IPS DF 4.7 (cell line): ENCODE measurements at regions not wholly inside any gene's neighbourhood (a gene's known extent, or its start where the extent isn't known, plus 50 kb on each side); places are given as distances from the start of the nearest gene placed in this dataset.

ENCODE experiments used
- DNase-seq: peaks from one replicate; pipeline ENCODE4 v3.0.0-alpha.2; 2013; ENCODE audit warnings: low spot score; ENCODE audit errors: extremely low read depth

DNA sequence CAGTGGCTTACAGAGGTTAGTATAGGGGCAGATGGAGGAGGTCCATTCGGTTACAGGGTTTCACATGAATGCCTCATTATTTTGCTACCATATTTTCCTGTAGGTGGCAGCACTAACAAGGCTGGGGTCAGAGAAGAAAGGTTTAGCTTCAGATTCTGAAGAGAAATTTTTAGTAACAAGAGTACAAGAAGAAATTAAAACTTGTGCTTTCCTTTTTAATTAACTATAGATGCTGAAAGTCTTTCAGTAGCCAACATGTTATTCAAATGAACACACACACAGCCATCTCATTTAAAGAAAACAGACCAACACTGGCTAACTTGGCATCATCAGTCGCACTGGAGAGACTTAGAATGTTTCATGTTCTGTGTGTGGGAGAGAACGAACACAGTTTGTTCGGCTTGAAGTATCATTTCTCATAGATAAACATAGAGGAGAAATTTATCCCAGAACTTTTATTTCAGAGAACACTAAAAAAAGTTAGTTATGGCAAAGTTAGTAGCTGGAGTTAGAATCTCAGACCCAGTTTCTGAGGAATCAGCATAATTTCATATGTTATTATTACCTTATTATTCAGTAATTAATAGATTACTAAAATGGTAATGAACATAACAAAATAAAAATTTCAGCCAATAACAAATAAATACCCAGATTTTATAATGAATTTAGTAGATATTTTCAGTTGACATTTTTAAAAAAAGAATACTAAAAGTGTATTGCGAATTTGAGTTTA is 314.0 kb upstream of the RSPO3 start:
- peak; percentile 25 for DNase-seq

DNA sequence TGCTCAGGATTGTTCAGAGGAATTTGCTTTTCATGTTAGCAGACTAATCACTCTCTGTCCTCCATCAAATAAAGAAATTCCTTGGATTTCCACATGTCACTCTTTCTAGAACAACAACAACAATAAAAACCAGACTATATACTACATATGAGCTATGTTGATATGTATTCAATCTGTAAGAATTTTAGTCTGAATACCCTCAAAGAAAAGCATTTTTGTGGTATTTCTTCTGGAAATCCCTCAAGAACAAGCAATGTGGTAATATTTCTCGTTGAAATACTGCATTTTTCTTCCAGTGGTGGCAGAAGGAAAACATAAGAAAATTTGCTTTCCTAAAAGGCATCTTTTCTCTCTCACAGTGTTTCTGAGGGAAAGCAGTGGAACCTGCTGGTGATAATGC is 312.6 kb upstream of the RSPO3 start:
- DNase-seq = no peak

DNA sequence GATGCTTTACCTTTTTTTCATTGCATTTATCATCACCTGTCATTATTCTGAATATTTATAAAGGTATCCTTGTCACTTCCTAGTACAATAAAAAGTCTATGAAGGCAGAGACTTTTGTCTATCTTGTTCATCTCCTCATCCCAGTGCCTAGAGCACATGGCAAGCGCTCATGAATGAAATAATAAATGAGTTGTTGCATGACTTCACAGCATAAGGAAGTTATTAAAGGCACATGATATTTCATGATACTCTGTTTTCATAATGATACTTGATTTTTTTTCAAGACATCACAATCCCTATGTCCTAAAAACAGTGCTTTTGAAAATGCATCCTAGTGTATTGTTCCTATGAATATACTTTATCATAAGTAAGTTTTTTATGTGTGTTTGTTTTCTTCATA is 310.6 kb upstream of the RSPO3 start:
- no peak for DNase-seq

DNA sequence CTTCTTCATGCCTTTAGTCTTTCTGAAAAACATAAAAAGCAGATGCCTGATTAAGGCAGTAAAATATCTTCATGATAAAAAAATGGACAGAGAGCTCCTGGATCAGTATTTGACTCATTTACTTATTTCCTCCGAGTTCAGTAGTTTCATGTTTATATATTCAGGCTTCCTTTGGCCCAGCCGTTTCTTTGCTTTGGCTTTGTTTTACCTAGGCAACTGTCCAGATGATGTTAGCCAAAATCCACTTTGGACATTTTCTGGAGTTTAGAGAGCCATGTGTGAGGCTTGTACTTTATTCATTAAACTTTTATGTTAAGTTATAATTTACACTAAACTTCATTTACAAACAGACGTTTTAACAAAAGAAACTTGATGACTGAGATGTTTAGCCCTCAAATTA is 307.1 kb upstream of the RSPO3 start:
- no peak for DNase-seq

DNA sequence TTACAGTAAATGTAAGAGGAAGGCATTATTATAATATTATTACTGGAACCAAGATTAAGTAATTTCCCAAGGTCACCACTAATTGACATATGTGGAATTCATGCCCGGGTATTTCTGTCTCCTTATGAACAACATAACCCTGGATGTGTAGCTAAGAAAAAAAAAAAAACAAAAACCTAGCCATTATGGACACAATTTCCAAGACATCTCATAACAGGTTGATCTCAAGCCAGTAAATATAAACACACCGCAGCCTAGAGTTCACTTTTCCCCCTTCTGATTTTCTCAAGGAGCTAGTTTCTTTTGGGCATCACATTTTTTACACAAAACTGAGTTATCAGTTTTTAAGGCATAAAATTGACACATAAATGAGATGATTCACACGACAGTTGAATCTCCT is 306.5 kb upstream of the RSPO3 start:
- DNase-seq = no peak

DNA sequence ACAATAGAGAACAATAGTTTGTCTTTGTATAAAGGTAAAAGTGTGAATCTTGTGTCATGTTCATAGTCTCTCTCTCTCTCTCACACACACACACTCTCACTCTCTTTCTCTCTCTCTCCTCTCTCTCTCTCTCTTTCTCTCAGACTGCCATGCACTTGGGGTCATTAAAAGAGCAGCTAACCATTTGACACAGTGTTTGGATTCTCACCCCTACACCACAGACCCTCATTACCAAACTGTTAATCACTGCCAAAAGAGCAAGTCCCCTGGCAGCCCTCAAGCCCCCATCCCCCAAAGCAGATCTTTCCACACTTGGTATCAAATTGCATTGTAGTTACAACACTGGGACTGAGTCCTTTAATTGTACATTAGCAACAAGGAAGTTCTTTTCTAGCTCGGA is 305.8 kb upstream of the RSPO3 start:
- no peak for DNase-seq

DNA sequence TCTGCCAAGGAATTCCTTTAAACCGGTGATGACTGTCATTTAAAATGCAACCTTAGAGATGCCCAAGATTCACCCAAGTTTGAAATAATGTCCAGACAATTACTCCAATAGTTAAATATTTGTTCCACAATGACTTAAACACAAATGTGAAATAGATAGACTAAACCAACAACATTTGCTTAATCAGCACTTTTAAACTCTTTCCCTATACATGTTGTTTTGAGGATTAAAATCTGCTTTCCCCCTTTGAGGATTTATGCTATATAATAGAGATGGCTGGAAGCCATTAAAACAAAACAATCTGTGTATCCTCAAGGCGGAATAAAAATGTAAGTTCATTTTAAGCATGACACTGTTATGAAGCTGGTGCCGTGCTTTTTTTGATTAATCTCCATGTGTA is 297.8 kb upstream of the RSPO3 start:
- no peak for DNase-seq

DNA sequence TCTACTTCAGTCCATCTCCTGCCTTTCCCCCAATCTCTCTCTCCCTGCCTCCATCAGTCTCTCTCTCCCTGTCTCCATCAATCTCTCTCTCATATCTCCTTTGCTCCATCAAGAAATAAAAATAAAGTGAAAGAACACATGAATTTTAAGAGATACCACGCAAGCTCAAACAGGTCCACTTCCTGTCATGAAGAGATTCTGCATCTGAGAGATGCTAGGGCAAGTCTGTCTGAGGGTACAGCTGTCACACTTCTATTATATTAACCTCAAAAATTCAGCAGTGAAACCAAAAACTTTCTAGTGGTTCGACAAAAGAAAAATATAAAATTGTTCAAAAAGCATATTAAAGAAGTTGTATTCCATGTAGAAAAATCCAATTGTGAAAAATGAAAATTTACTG is 296.8 kb upstream of the RSPO3 start:
- no peak for DNase-seq

DNA sequence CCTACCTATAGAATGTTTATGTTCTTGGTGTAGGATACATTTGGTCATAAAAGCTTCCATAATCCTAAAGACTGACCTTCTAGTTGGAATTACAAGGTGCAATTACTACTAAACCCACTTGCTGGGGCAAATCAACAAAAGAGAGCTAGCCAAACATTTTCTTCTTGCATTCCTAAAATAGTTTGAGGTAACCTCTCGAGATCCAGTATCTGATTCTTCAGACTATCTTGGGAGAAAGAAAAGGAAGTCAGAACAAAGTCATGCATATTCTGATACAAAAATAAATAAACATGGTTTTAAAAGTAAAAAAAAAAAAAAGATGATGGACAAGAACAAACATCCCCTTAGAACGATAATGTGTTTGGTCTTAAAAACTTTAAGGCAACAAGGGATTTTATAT is 294.2 kb upstream of the RSPO3 start:
- DNase-seq = no peak

DNA sequence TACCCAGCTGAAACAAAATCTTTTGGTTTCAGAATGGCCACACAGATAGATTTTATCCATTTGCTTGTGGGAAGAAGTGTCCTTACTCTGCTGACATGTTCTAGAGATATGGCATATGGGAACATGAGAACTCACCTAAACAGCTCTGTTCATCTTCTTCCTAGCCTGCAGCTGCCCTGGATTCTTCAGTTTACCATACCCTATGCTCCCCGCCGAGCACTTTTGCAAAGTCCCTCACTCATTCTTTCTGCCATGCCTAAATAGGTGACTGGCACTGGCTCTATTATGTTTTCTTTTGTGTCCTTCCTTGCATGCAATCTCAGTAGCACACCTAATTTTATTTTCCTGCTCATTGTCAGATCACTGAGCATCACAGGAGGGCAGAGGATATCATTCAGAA is 293.7 kb upstream of the RSPO3 start:
- no peak for DNase-seq

DNA sequence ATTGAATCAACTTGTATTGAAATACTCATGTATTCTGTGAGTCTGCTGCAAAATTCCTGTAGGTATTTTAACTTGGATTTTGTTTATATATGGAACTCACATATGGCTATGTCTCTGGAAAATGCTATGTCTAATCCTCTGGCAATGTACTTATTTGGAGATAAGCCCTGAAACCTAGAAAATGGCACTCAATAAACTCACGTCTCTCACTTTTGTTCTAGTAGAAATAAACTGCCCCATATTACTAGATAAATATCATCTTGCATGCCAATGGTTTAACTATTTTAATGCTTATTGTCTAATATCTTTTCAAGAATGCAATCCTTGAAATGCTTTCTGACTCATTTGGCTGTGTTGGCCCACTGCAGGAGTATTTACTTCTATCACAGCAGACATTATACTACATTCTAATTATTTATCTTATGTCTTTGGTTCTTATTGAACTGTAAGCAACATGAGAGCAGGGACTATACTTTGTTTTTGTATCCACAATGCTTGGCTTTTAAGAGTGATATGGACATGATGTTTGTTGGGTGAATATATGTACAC is 292.2 kb upstream of the RSPO3 start:
- DNase-seq = no peak

DNA sequence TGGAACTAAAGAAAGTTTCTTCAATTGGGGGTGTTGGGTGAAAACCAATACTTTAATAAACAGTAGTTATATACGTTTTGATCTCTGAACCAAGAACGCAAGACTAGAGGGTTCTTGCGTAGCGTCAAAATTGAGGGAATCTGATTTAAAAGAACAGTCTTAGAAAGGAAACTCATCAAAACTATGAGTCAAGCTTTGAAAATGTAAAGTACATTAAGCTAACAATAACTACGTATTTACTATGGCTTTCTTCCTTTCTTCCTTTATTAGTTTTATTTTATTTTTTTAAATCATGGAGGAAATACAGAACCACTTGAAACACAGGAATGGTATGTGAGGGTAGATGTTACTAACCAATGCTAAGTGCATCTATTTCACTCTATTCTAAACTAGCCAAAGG is 287.0 kb upstream of the RSPO3 start:
- no peak for DNase-seq

DNA sequence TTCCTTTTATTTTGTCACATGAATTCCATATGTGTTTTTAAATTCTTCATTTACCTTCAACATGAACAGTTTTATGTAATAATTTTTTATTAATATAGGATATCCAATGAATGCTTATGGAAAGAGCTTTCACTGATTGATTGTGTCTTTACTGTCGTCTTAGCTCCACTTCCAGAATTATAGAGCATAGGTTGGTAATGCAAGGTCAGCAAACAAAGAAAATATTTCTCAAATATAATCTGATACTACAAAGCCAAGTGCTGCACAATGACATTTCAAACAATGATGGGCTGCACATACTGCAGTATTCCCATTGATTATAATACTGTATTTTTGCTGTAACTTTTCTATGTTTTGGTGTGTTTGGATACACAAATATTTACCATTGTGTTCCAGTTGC is 275.7 kb upstream of the RSPO3 start:
- DNase-seq = no peak

DNA sequence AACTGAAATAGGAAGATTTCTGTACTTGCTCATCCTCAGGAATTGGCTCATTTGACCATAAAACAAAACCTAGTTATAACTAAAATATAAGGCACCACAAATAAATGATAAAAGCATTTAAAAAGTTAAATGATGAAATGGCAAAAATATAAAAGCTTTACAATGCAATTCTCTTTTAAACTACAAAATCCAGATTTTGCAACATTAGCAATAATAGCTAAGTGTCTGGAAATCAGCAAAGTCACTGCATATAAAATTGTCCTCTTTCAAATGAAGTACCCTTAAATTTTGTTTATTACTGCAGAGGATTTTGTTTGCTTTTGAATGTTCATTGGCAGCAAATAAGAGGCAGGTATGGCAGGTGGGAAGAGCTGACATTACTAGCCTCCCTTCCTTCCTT is 270.4 kb upstream of the RSPO3 start:
- DNase-seq = no peak

DNA sequence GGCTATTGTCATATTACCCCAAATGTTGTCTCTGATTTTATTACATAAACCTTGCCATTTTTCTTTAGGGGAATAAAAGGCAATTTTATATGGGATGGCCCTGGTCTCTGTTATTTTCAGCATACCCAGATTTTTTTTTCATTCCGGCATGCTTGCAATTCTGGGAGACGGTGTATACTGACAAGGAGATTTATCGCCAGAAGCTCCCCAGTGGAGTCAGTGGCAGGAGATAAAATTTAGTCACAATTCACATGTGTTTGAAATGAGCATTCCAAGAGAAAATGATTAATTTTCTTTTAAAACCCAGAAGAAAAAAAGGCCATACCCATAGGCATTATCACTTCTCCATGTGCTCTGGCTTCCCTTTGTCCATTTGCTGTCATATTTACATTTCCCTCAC is 250.8 kb upstream of the RSPO3 start:
- no peak for DNase-seq

DNA sequence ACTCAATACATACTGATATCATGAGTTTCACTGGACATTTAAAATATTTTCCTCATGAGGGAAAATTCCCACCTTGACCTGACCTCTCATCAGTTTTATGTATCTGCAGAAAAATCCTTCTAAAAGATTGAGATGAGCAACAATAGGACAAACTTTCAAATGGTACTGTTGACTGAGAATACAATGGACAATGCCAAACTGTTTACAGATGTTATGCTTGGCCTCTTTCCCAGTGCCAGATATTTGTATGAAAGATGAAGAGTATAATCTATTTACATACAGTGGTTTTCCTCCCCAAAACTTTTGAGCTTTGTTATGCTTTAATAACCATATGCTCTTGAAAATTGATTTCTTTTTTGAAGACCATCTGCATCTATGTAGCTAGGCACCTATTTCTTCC is 245.1 kb upstream of the RSPO3 start:
- DNase-seq = no peak

DNA sequence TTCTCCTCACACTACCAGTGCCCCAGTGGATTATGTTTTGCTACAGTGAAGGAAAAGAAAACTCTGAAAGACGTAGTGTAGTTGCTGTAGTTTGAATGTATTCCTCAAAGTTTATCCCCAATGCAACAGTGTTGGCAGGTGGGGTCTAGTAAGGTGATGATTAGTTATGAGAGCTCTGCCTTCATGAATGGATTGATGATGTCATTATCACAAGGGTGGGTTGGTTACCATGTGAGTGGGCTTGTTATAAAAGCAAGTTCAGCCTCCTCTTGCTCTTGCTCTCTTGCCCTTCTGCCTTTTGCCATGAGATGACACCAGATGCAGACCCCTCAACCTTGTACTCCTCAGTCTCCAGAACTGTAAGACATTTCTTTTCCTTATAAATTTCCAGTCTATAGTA is 244.7 kb upstream of the RSPO3 start:
- DNase-seq = no peak

DNA sequence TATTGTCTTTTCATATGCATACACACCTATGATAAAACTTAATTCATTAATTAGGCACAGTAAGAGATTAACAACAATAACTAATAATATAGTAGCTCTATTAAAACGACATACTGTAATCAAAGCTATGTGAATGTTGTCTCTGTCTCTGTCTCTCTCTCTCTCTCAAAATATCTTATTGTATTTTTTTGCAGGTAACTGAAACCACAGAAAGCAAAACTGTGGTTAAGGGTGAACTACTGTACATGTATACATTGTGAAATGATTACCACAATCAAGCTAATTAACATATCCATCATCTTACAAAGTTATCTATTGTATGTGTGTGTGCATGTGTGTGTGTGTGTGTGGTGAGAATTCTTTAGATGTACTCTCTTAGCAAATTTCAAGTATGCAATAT is 242.0 kb upstream of the RSPO3 start:
- no peak for DNase-seq

DNA sequence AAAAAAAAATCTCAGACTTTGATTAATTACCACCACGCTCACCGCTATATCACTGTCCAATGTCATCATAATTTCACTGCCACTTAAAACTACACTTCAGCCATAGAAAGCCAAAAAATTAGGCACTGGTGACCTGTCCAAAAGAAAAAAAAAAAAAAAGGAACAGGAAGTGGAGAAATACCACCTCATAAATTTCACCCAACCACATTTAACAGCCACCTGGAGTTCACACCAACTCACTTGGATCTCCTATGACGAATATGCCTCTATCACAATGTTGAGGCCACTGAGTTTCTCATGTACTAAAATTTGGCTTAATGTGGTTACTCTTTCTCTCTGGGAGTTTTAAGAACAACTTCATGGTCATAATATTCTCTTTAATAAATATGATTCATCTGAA is 237.5 kb upstream of the RSPO3 start:
- DNase-seq = no peak

DNA sequence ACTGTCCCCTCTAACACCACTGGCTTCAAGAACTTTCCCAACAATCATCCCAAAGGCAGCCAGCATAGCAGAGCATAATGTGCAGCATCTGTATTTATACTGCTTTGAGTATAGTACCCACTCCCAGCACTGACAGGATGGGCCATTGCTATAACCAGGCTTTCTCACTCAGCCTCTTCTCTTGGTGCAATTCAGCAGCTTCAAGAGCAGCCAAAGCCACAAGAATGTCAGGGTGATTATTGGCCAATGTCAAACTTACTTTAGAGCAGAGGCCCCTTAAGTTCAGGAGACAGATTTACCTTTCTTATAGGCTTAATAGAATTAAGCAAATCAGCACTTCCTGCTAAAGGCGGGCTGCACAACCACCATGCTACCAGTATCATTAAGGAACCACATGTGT is 232.4 kb upstream of the RSPO3 start:
- no peak for DNase-seq

DNA sequence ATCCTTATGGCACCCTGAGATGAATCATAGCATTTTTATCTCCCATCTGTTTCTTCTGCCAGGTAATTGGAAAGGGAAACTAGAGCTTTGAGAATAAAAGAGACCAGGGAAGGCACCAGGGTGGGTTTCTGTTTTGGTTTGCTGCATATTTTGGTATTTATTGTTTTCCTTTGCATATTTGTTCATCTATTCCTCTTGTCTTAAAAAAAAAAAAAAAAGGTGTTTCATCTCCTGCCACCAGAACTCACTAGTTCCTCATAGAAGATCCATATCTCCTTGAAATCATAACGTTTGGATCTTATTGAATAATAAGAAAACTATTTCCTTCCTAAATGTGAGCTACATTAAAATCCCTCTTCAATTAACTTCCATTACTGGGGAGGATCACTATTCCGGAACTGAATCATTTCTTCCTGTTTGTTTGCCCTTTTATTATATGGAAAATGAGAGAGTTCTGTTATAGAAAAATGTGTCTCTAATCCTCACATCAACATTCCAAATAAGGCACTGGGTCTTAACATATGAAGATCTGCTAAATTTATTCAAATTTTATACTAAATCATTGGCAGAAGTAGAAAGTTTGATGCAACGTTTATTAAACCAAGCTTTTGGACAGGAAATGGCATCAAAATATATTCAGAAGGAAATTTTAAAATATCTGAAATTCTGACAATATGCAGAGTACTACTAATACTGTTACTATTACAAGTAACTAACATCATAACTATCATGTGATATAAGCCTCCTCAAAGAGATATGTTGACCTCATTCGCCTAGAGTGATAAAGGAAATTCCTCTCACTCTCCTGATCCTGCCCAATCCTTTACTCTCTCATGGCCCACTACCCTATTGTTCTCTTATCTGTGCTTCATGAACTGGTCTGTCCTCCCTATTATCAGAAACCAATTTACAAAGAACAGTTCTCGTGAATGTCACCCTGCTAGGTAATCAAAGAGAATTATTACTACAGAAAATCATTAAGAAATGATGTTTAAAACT is 229.4 kb upstream of the RSPO3 start:
- DNase-seq = no peak

DNA sequence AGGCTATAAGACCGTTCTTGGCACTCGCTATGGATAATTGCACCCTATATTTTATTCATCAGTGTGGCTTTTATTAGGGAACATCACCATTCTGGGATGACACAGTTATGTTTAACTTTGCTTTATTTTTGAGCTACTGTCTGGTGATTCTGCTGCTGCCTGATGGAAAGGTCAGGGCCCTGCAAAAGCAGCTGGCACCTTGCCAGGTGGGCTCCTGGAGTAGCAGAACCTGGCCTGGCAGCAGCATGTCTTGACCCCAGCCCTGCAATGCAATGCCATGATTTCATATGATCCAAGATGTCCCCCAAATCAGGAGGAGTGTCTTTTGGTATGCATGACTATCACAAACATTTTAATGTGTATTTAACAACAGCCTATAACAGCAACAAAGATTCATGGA is 228.4 kb upstream of the RSPO3 start:
- no peak for DNase-seq

DNA sequence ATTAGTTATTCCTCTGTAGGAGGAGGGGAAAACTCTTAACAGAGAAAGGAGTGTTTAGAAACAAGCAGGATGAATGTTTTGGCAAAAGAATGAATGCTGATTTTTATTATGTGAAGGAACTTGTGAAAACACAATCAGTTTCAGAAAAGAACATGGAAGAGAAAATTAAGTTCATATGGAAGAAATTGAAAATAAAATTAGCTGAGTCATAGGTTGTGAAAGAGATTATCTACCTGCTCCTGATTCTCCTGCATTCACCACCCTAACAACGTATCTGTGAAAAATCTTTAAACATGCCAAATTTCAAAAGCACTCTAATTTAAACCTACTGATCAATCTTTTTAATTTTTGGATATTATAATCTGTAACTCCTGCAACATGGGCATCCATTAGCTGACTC is 227.3 kb upstream of the RSPO3 start:
- DNase-seq = no peak
